T-helper 2 cell treated with Interferon-gamma antibody and Interleukin-4, amounts not matched to agents 5 μg/mL and 100 μg/mL, for 36 hours (primary cell): ENCODE measurements at regions not wholly inside any gene's neighbourhood (a gene's known extent, or its start where the extent isn't known, plus 50 kb on each side); places are given as distances from the start of the nearest gene placed in this dataset.

Experiments used
- DNase-seq: peaks from one replicate; pipeline ENCODE4 v3.0.0; 2021; ENCODE audit warnings: low spot score
- H3K27ac Mint-ChIP-seq: one replicate; pipeline ENCODE4 v1.8.0; 2021; ENCODE audit warnings: mild to moderate bottlenecking, mixed read lengths
- H3K27me3 Mint-ChIP-seq: one replicate; pipeline ENCODE4 v1.8.0; 2021; ENCODE audit warnings: low read depth, mixed read lengths
- H3K36me3 Mint-ChIP-seq: one replicate; pipeline ENCODE4 v1.8.0; 2021; ENCODE audit warnings: low read depth, mixed read lengths
- H3K4me1 Mint-ChIP-seq: one replicate; pipeline ENCODE4 v1.8.0; 2021; ENCODE audit warnings: low read depth, mixed read lengths
- H3K4me3 Mint-ChIP-seq: one replicate; pipeline ENCODE4 v1.8.0; 2022; ENCODE audit warnings: mild to moderate bottlenecking, moderate library complexity, mixed read lengths
- H3K9me3 Mint-ChIP-seq: one replicate; pipeline ENCODE4 v1.8.0; 2021; ENCODE audit warnings: mixed read lengths

DNA sequence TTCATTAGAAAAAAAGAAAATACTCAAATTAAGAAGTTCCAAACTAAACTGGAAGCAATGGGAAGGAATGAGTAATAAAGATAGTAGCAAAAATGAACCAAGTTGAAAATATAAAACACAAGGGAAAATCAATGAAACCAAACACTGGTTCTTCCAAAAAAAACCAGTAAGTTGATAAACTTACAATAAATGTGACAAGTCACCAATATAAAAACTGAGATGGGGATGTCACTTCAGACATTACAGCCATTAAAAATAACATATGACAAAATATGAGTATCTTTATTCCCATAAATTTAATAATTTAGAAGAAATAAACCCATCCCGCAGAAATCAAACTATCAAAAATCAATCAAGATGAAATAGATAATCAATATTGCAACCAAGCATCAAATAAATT is 633.9 kb upstream of the RAB6C start:
- Mint-ChIP-seq H3K9me3 (no peaks in the 10 kb centered on the region), H3K4me1 (no peaks in the 10 kb centered on the region), H3K4me3 (no peak overlapping the region), H3K36me3 (no peaks in the 10 kb centered on the region), H3K27ac (no peak overlapping the region), H3K27me3 (no peaks in the 10 kb centered on the region)
- no peak for DNase-seq

DNA sequence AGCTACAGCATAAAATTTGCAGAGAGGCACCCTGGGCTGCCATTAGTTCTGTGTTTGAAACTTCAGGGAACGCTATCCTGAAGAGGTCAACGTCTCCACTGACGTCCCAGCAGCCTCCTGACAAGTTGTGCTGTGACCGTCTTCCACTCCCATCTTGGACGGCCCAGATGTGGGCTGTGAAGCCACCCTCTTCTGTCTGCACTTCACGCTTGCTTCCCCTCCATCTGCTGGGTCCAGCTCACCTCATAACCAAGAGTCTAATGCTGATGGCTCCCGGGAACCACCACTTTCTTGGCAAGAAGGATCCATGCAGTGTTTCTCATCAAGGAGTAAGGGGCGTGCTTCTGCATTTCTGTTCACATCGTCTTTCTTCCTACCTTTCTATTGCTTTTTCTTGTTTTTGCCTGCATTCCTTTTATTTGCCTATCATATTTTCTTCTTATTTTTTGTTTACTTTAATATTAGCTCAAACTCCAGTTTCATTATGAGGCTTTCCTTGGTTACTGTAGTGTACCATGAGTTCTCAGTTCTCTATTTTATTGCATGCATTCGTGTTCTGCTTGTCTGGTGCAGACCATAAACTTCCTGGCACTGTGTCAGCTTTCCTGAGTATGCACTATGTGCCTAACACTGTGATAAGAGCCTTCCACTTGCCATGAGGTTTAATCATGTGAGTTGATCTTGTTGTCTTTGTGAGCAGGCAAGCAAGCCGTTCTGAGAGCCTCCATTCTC is 631.8 kb upstream of the RAB6C start:
- no peaks in the 10 kb centered on the region for H3K4me1 Mint-ChIP-seq
- no peak overlapping the region for H3K4me3 Mint-ChIP-seq
- no peaks in the 10 kb centered on the region for H3K9me3 Mint-ChIP-seq
- H3K27ac Mint-ChIP-seq: no peak overlapping the region
- H3K36me3 Mint-ChIP-seq: no peaks in the 10 kb centered on the region
- DNase-seq: no peak
- no peaks in the 10 kb centered on the region for H3K27me3 Mint-ChIP-seq

DNA sequence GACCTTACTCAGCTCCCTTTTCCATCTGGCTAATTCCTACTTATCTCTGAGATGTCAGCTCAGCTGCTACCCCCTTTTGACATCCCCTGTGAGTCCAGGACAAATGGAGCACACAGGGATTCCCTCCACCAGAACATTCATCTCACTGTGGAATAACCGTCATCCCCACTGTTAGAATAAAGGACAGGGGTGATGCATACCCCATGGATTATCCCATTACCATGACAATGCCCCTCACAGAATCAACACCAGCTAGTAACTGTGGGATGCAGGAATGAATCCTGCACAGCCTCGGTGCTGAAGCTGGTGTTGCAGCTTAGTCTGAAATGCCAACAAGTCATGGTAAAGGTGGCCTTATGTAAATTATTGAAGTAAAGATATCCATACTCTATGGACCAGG is 624.8 kb upstream of the RAB6C start:
- H3K27ac Mint-ChIP-seq: no peak overlapping the region
- H3K4me3 Mint-ChIP-seq: no peak overlapping the region
- DNase-seq: no peak
- H3K4me1 Mint-ChIP-seq: no peaks in the 10 kb centered on the region
- H3K27me3 Mint-ChIP-seq: no peaks in the 10 kb centered on the region
- H3K9me3 Mint-ChIP-seq: no peaks in the 10 kb centered on the region
- H3K36me3 Mint-ChIP-seq: no peaks in the 10 kb centered on the region

DNA sequence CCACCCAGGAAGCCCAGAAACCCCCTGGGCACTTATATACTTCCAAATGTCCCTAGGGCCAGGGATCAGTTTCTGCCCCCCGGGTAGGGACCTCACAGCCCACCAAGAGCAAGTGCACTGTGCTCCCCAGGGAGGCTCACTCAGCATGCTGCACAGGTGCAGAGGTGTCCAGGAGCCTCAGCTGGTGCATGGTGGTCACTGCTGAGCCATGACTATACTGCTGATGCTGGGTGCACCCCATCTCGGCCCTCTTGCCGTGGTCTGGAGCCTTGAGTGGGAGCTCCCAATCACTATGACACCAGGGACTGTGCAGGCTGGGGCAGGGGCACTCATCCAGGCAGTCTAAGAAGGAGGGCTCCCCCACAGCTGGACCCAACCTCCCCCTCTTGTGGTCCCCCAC is 617.8 kb upstream of the RAB6C start:
- Mint-ChIP-seq H3K4me3 (no peak overlapping the region), H3K36me3 (no peaks in the 10 kb centered on the region), H3K27ac (no peak overlapping the region), H3K9me3 (no peaks in the 10 kb centered on the region), H3K4me1 (no peaks in the 10 kb centered on the region), H3K27me3 (no peaks in the 10 kb centered on the region)
- DNase-seq: no peak

DNA sequence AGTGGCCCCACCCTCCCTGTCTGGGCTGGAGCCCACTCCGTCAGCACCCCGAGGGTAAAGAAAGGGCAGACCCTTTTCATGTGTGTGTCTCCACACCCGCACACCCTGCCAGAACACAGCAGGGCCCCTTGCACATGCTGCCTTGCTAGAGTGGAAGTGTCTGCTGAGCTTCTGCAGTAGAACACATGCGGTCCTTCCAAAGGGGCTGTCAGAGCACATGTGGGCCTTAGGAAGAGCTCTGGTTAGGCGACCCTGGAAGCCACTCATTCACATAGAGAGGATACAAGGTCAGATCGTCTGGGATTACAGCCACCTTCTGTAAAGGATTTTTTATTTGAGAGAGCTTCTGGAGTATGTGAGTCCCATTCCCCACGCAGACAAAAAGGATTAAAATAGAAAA is 613.2 kb upstream of the RAB6C start:
- H3K4me1 Mint-ChIP-seq: no peaks in the 10 kb centered on the region
- H3K36me3 Mint-ChIP-seq: no peaks in the 10 kb centered on the region
- H3K27me3 Mint-ChIP-seq: no peaks in the 10 kb centered on the region
- no peaks in the 10 kb centered on the region for H3K9me3 Mint-ChIP-seq
- no peak for DNase-seq
- H3K27ac Mint-ChIP-seq: no peak overlapping the region
- H3K4me3 Mint-ChIP-seq: no peak overlapping the region

DNA sequence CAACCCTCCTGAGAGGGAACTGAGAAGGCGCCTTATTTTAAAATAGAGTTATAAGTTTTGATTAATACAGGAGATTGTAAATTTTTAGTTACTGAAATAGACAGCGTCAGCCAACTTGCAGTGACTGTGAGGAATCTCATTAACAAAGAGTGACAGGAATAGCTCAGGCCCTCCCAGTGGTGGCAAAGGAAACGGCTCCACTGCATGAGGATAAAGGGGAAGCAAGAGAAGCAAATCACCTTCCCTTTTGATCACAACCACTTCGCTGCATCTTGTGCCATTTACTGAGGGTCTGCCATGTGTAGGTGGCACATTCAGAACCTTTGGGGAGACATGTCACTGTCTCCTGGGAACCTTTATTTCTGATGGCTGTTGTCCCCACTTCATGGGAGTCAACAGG is 612.4 kb upstream of the RAB6C start:
- H3K27me3 Mint-ChIP-seq: no peaks in the 10 kb centered on the region
- no peak overlapping the region for H3K4me3 Mint-ChIP-seq
- H3K9me3 Mint-ChIP-seq: no peaks in the 10 kb centered on the region
- no peak for DNase-seq
- no peaks in the 10 kb centered on the region for H3K36me3 Mint-ChIP-seq
- no peaks in the 10 kb centered on the region for H3K4me1 Mint-ChIP-seq
- H3K27ac Mint-ChIP-seq: no peak overlapping the region

DNA sequence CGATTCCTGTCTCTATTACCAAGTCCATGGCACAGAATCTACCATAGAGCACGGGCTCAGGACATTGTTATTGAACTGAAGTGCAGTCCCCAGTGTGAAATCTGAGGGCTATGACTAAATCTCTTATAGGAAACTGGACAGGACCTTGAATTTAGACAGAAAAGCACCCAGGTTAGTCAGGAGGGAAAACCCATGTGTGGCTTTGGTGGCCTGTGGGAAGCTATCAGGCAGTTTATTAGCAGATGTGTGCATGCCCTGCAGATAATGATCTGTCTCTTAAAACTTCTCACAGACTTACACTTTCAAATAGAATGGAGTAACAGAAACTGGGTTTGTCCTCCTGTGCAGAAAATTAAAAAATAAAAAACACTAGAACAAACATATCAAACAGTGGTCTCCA is 610.0 kb upstream of the RAB6C start:
- DNase-seq: no peak
- H3K9me3 Mint-ChIP-seq: no peaks in the 10 kb centered on the region
- H3K4me1 Mint-ChIP-seq: no peaks in the 10 kb centered on the region
- H3K27me3 Mint-ChIP-seq: no peaks in the 10 kb centered on the region
- no peak overlapping the region for H3K4me3 Mint-ChIP-seq
- no peaks in the 10 kb centered on the region for H3K36me3 Mint-ChIP-seq
- H3K27ac Mint-ChIP-seq: no peak overlapping the region

DNA sequence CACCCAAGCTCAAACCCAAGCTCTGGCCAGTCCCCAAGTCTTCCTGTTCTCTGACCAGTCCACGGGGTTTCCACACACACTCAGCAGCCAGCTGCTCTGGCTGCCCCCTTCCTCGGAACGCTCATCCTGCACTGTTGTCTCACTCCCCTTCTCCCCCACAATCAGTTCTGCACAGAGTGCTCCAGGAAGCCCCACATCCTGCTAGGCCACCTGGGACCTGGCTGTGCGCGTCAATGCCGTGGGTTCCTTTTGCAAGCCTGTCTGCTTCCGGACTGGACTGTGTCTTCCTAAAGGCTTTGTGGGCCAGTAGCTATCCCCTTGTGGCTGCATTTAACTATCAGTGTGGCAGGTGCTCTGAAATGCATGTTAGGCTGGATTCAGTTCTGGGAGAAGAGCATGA is 605.0 kb upstream of the RAB6C start:
- no peaks in the 10 kb centered on the region for H3K9me3 Mint-ChIP-seq
- H3K4me1 Mint-ChIP-seq: no peaks in the 10 kb centered on the region
- no peak for DNase-seq
- H3K36me3 Mint-ChIP-seq: no peaks in the 10 kb centered on the region
- H3K4me3 Mint-ChIP-seq: no peak overlapping the region
- H3K27me3 Mint-ChIP-seq: no peaks in the 10 kb centered on the region
- H3K27ac Mint-ChIP-seq: no peak overlapping the region

DNA sequence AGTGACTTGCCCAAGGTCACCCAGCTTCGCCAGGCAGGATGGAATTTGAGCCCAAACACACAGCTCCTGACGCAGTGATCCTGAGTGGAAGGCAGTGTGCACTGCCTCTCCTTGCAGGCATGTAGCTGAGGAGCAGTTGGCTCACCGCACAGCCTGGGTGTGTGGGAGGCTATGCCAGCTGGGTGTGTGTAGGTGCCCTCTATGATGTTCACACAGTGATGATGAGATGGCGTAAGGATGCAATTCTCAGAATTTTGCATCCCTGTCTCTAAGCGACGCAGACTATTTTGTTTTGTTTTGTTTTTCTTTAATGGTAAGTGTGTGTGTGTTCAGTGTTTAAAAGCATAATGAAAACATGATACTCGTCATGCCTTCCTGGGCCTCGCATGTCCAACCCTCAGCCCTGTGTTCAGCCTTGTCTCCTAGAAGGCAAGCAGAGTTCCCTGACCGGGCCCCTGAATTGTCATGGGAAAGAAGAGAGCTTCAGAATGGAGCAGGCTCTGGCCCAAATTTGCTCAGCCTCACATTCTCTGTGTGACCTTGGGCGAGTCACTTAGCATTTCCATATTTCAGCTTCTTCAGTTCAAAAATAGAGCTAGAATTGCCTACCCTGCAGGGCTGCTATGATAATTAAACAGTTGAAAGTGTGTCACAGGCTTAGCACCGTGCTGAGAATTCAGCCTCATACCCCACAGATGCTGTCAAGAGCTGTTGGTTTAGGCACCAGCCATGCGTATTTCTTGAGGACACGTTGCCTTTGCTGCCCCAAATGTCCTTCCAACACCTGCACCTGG is 603.6 kb upstream of the RAB6C start:
- Mint-ChIP-seq H3K27ac (no peak overlapping the region), H3K4me1 (no peaks in the 10 kb centered on the region), H3K36me3 (no peaks in the 10 kb centered on the region), H3K9me3 (no peaks in the 10 kb centered on the region), H3K4me3 (no peak overlapping the region), H3K27me3 (no peaks in the 10 kb centered on the region)
- DNase-seq: no peak

DNA sequence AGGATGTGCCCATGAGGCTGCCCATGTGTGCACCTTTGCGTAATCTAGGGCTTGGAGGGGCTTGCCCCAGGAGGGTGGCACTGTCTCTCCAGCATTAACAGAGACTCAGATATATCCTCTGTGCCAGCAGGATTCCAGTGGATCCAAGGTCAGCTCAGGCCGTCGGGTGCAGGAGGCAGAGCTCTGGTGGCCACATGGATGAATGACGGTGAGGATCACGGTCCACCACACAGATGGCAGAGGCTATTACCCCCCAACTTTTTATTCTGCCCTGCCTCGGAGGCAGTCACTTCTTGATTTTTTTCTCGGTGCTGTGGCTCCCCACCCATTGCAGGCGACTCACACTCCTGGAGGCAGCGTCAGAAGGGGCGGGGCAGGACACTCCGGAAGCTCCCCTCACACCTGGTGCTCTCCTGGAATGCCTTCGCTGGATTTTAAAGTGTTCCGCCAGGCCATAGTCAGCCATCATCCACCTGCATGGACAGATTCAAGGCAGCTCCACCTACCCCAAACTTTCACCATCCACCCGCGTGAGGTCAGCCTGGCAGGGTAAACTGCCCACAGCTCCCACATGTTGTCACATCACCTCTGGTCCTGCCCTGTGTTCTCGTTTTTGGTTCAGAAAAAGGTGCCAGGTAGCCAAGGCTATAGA is 602.9 kb upstream of the RAB6C start:
- no peaks in the 10 kb centered on the region for H3K4me1 Mint-ChIP-seq
- H3K9me3 Mint-ChIP-seq: no peaks in the 10 kb centered on the region
- H3K36me3 Mint-ChIP-seq: no peaks in the 10 kb centered on the region
- no peak for DNase-seq
- H3K27me3 Mint-ChIP-seq: no peaks in the 10 kb centered on the region
- H3K27ac Mint-ChIP-seq: no peak overlapping the region
- no peak overlapping the region for H3K4me3 Mint-ChIP-seq

DNA sequence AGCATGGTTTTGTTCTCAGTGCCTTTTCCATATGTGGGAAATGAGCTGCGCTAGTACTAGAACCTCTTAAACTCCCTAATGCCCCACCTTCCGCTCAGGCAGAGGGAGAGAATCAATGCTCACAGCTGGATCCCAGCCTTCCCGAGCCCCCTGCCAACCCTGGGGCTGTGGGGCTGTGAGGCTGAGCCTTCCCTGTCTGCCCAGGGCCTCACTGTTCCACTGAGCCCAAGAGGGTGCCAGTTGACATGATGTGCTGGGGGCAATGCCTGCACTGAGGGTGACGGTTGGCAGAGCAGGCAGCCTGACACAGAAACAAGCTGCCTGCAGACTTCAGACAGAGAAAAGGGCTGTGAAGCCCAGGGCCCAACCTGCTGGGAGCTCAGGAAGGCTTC is 602.4 kb upstream of the RAB6C start:
- DNase-seq: no peak
- H3K4me1 Mint-ChIP-seq: no peaks in the 10 kb centered on the region
- H3K4me3 Mint-ChIP-seq: no peak overlapping the region
- H3K36me3 Mint-ChIP-seq: no peaks in the 10 kb centered on the region
- peaks cover 2% of the 10 kb centered on the region for H3K9me3 Mint-ChIP-seq
- H3K27ac Mint-ChIP-seq: no peak overlapping the region
- no peaks in the 10 kb centered on the region for H3K27me3 Mint-ChIP-seq

DNA sequence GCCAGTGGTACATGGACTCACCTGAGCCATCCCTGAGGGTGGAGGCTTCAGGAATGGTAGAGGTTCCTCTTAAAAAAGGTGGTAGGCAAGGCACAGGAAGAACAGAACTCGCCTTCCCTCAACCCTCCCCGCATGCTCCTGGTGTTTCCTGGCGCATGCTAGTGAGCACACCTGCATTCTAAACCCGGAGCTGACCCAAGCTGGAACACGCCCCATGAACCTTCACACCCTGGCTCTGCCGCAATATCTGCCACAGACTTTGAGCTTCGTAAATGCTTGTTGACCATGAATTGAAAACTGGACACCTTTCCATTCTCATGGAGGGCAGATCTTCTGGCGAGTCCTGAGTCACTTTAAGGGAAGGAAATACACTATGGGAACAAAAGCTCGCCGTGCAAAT is 601.3 kb upstream of the RAB6C start:
- DNase-seq: no peak
- Mint-ChIP-seq H3K4me1 (no peaks in the 10 kb centered on the region), H3K9me3 (peaks cover 7% of the 10 kb centered on the region), H3K27me3 (no peaks in the 10 kb centered on the region), H3K4me3 (no peak overlapping the region), H3K27ac (no peak overlapping the region), H3K36me3 (no peaks in the 10 kb centered on the region)

DNA sequence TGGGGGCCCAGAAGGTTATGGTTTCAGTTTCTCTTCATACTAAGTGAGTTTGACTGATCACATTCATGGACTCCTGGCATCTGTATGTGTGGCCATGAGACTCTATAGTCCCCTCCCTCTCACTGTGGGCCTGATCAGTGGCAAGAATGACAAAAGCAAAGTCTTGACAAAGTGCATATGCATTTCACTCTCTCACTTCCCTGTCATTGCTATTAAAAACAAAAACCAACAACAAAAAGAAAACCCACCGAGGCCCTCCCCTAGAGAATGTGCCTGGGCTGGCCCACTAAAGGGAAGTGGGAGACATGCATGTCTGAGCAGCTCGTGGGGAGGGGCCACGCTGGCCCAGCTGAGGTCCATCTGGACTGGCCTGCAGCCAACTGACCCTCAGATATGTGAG is 600.1 kb upstream of the RAB6C start:
- H3K27me3 Mint-ChIP-seq: no peaks in the 10 kb centered on the region
- H3K4me1 Mint-ChIP-seq: no peaks in the 10 kb centered on the region

DNA sequence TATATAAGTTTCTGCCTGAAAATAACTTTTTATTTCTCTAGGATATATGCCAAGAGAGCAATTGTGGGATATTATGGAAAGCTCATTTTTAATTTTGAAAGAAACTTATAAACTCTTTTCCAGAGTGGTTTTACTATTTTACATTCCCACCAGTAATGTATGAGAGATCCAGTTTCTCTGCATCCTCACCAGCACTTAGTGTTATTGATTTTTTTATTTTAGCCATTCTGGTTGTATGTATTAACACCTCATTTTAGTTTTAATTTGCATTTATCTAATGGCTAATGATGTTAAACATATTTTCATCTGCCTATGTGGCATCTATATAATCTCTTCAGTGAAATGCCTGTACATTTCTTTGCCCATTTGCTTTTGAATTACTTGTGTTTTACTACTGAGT is 597.7 kb upstream of the RAB6C start:
- Mint-ChIP-seq H3K27me3 (no peaks in the 10 kb centered on the region), H3K4me1 (no peaks in the 10 kb centered on the region), H3K27ac (no peak overlapping the region), H3K9me3 (peaks cover 7% of the 10 kb centered on the region), H3K36me3 (no peaks in the 10 kb centered on the region), H3K4me3 (no peak overlapping the region)
- DNase-seq: no peak

More for the DNA sequence above, 600.1 kb upstream of the RAB6C start:
- DNase-seq: no peak
- Mint-ChIP-seq H3K4me3 (no peak overlapping the region), H3K36me3 (no peaks in the 10 kb centered on the region), H3K9me3 (peaks cover 7% of the 10 kb centered on the region), H3K27ac (no peak overlapping the region)
